ENCODE measurements at regions not wholly inside any gene's neighbourhood (a gene's known extent, or its start where the extent isn't known, plus 50 kb on each side); places are given as distances from the start of the nearest gene placed in this dataset.

- Histone ChIP-seq H3K36me3 (ENCODE audit: control insufficient read depth in 1 of 2, insufficient read depth in 2 of 2, low read depth in 1 of 2, low read length in 2 of 2) (no peaks in the 10 kb centered on the region), H2AFZ (ENCODE audit: low read depth, low read length) (no peak overlapping the region), H2AK5ac (ENCODE audit: low read length, severe bottlenecking) (no peak overlapping the region), H3K14ac (ENCODE audit: low read length in 2 of 2) (no peak overlapping the region), H3K27ac (ENCODE audit: low read length, poor library complexity, severe bottlenecking) (no peak overlapping the region), H4K91ac (ENCODE audit: low read length) (no peak overlapping the region), H2BK120ac (ENCODE audit: low read depth, low read length) (no peak overlapping the region), H3K4me1 (ENCODE audit: control insufficient read depth, insufficient read depth, low read depth, low read length) (peaks cover 5% of the 10 kb centered on the region), H2BK5ac (ENCODE audit: low read depth, low read length, poor library complexity, severe bottlenecking) (no peak overlapping the region), H2BK15ac (ENCODE audit: low read depth, poor library complexity, severe bottlenecking) (no peak overlapping the region), H4K8ac (ENCODE audit: low read length) (no peak overlapping the region), H3K23ac (ENCODE audit: low read length in 2 of 2) (no peak overlapping the region), H3K27me3 (ENCODE audit: control insufficient read depth in 1 of 2, insufficient read depth in 1 of 2, low read length in 2 of 2) (peaks cover 3 to 16% of the 10 kb centered on the region in 2 experiments), H3K18ac (ENCODE audit: low read depth in 1 of 2, low read length in 2 of 2) (no peak overlapping the region), H3K9me3 (ENCODE audit: control insufficient read depth, low read length) (no peaks in the 10 kb centered on the region), H3K9ac (ENCODE audit: low read length) (no peak overlapping the region), H3K79me1 (replicated peaks; ENCODE audit: low read length, poor library complexity, severe bottlenecking) (no peaks in the 10 kb centered on the region), H2BK12ac (ENCODE audit: low read length in 2 of 2) (no peak overlapping the region), H3K4ac (ENCODE audit: low read depth in 1 of 2, low read length in 2 of 2) (no peak overlapping the region), H3K4me2 (ENCODE audit: low read length, poor library complexity, severe bottlenecking) (no peak overlapping the region), H3K4me3 (ENCODE audit: insufficient read depth in 1 of 2, low read depth in 1 of 2, low read length in 2 of 2) (no peak overlapping the region)
- 87% methylated on average over 2 of the region's 2 CpGs for WGBS
- no peak for DNase-seq
These were observed 193.1 kb upstream of the IRX6 start for GRCh38 chr16:55130911-55131310.

- Histone ChIP-seq H3K23ac (ENCODE audit: low read length in 2 of 2) (no peak overlapping the region), H2AFZ (ENCODE audit: low read depth, low read length) (no peak overlapping the region), H3K4me2 (ENCODE audit: low read length, poor library complexity, severe bottlenecking) (no peak overlapping the region), H3K9ac (ENCODE audit: low read length) (no peak overlapping the region), H2BK12ac (ENCODE audit: low read length in 2 of 2) (no peak overlapping the region), H3K36me3 (ENCODE audit: control insufficient read depth in 1 of 2, insufficient read depth in 2 of 2, low read depth in 1 of 2, low read length in 2 of 2) (no peaks in the 10 kb centered on the region), H3K79me1 (replicated peaks; ENCODE audit: low read length, poor library complexity, severe bottlenecking) (no peaks in the 10 kb centered on the region), H3K27me3 (ENCODE audit: control insufficient read depth in 1 of 2, insufficient read depth in 1 of 2, low read length in 2 of 2) (peaks cover 3 to 25% of the 10 kb centered on the region in 2 experiments), H4K91ac (ENCODE audit: low read length) (no peak overlapping the region), H3K27ac (ENCODE audit: low read length, poor library complexity, severe bottlenecking) (no peak overlapping the region), H4K8ac (ENCODE audit: low read length) (no peak overlapping the region), H3K4ac (ENCODE audit: low read depth in 1 of 2, low read length in 2 of 2) (no peak overlapping the region), H3K4me3 (ENCODE audit: insufficient read depth in 1 of 2, low read depth in 1 of 2, low read length in 2 of 2) (no peak overlapping the region), H3K4me1 (ENCODE audit: control insufficient read depth, insufficient read depth, low read depth, low read length) (no peaks in the 10 kb centered on the region), H3K9me3 (ENCODE audit: control insufficient read depth, low read length) (no peaks in the 10 kb centered on the region), H2BK5ac (ENCODE audit: low read depth, low read length, poor library complexity, severe bottlenecking) (no peak overlapping the region), H2BK120ac (ENCODE audit: low read depth, low read length) (no peak overlapping the region), H2BK15ac (ENCODE audit: low read depth, poor library complexity, severe bottlenecking) (no peak overlapping the region), H2AK5ac (ENCODE audit: low read length, severe bottlenecking) (no peak overlapping the region), H3K18ac (ENCODE audit: low read depth in 1 of 2, low read length in 2 of 2) (no peak overlapping the region), H3K14ac (ENCODE audit: low read length in 2 of 2) (no peak overlapping the region)
- no peak for DNase-seq
- 21% methylated on average over 3 of the region's 3 CpGs for WGBS
These were observed 190.3 kb upstream of the IRX6 start for GRCh38 chr16:55133654-55134053.

DNA sequence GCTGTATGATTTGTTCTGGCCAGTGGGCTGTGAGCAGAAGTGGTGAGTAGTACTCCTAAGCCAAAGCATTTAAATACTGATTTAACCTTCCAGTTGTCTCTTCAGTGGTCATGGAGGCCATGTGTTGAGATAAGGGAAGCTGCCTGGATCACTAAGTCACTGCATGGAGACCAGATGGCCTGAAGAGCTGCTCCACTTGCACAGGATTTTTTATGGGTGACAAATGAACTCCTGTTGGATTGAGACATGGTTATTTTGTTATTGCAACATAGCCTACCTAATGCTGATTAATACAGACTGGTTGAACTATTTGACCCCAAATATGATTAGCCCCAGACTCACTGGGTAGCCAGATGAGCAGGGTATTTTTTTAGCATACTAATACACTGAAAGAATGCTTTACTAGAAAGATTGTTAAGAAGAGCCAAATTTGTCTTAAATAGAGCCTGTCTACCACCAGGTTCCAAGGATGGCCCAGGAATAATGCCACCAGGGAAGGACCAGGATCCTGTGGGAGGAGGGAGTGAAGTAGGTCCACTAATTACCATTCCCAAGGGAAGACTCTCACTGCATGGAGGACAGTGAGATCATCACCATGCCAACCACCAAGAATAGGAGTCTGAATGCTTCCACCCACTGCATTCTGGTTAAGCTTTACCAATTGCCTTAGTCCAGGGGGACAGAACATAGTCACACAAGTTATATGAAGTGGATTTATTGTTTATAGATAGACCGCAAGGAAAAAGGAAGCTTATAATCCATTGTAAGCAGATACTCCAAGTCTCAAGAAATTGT lies 187.4 kb upstream of the IRX6 start:
- DNase-seq = no peak
- 100% methylated on average over 1 of the region's 1 CpG for WGBS
- no peak overlapping the region for H4K8ac ChIP-seq (ENCODE audit: low read length)

GRCh38 chr16:55138298-55138697 lies 185.7 kb upstream of the IRX6 start:
- H4K8ac ChIP-seq (ENCODE audit: low read length) = no peak overlapping the region
- no peaks in the 10 kb centered on the region for H3K9me3 ChIP-seq (ENCODE audit: control insufficient read depth, low read length)
- H2BK5ac ChIP-seq (ENCODE audit: low read depth, low read length, poor library complexity, severe bottlenecking) = no peak overlapping the region
- no peak for DNase-seq
- 76% methylated on average over 3 of the region's 3 CpGs for WGBS
- no peak overlapping the region for H3K18ac ChIP-seq (ENCODE audit: low read depth in 1 of 2, low read length in 2 of 2)
- H3K9ac ChIP-seq (ENCODE audit: low read length) = no peak overlapping the region
- no peak overlapping the region for H3K14ac ChIP-seq (ENCODE audit: low read length in 2 of 2)
- H2AFZ ChIP-seq (ENCODE audit: low read depth, low read length) = no peak overlapping the region
- H3K4me3 ChIP-seq (ENCODE audit: insufficient read depth in 1 of 2, low read depth in 1 of 2, low read length in 2 of 2) = no peak overlapping the region
- H3K27me3 ChIP-seq (ENCODE audit: control insufficient read depth in 1 of 2, insufficient read depth in 1 of 2, low read length in 2 of 2) = peaks cover 10 to 38% of the 10 kb centered on the region in 2 experiments
- no peak overlapping the region for H3K27ac ChIP-seq (ENCODE audit: low read length, poor library complexity, severe bottlenecking)
- no peak overlapping the region for H2BK12ac ChIP-seq (ENCODE audit: low read length in 2 of 2)
- no peaks in the 10 kb centered on the region for H3K79me1 ChIP-seq (replicated peaks; ENCODE audit: low read length, poor library complexity, severe bottlenecking)
- no peak overlapping the region for H3K4ac ChIP-seq (ENCODE audit: low read depth in 1 of 2, low read length in 2 of 2)
- no peak overlapping the region for H2BK120ac ChIP-seq (ENCODE audit: low read depth, low read length)
- H3K23ac ChIP-seq (ENCODE audit: low read length in 2 of 2) = no peak overlapping the region
- H3K4me1 ChIP-seq (ENCODE audit: control insufficient read depth, insufficient read depth, low read depth, low read length) = no peaks in the 10 kb centered on the region
- no peak overlapping the region for H2BK15ac ChIP-seq (ENCODE audit: low read depth, poor library complexity, severe bottlenecking)
- H3K36me3 ChIP-seq (ENCODE audit: control insufficient read depth in 1 of 2, insufficient read depth in 2 of 2, low read depth in 1 of 2, low read length in 2 of 2) = no peaks in the 10 kb centered on the region
- H4K91ac ChIP-seq (ENCODE audit: low read length) = no peak overlapping the region
- no peak overlapping the region for H3K4me2 ChIP-seq (ENCODE audit: low read length, poor library complexity, severe bottlenecking)
- H2AK5ac ChIP-seq (ENCODE audit: low read length, severe bottlenecking) = no peak overlapping the region

More for the DNA sequence above, 187.4 kb upstream of the IRX6 start:
- Histone ChIP-seq H3K9me3 (ENCODE audit: control insufficient read depth, low read length) (no peaks in the 10 kb centered on the region), H3K79me1 (replicated peaks; ENCODE audit: low read length, poor library complexity, severe bottlenecking) (no peaks in the 10 kb centered on the region), H2AK5ac (ENCODE audit: low read length, severe bottlenecking) (no peak overlapping the region), H3K4me3 (ENCODE audit: insufficient read depth in 1 of 2, low read depth in 1 of 2, low read length in 2 of 2) (no peak overlapping the region), H3K27me3 (ENCODE audit: control insufficient read depth in 1 of 2, insufficient read depth in 1 of 2, low read length in 2 of 2) (peaks cover 10 to 37% of the 10 kb centered on the region in 2 experiments), H3K4me2 (ENCODE audit: low read length, poor library complexity, severe bottlenecking) (no peak overlapping the region), H2BK12ac (ENCODE audit: low read length in 2 of 2) (no peak overlapping the region), H2BK15ac (ENCODE audit: low read depth, poor library complexity, severe bottlenecking) (no peak overlapping the region), H3K9ac (ENCODE audit: low read length) (no peak overlapping the region), H3K14ac (ENCODE audit: low read length in 2 of 2) (no peak overlapping the region), H2AFZ (ENCODE audit: low read depth, low read length) (no peak overlapping the region), H3K4ac (ENCODE audit: low read depth in 1 of 2, low read length in 2 of 2) (no peak overlapping the region), H3K4me1 (ENCODE audit: control insufficient read depth, insufficient read depth, low read depth, low read length) (no peaks in the 10 kb centered on the region), H2BK120ac (ENCODE audit: low read depth, low read length) (no peak overlapping the region), H4K91ac (ENCODE audit: low read length) (no peak overlapping the region), H3K18ac (ENCODE audit: low read depth in 1 of 2, low read length in 2 of 2) (no peak overlapping the region), H3K23ac (ENCODE audit: low read length in 2 of 2) (no peak overlapping the region), H3K36me3 (ENCODE audit: control insufficient read depth in 1 of 2, insufficient read depth in 2 of 2, low read depth in 1 of 2, low read length in 2 of 2) (no peaks in the 10 kb centered on the region), H2BK5ac (ENCODE audit: low read depth, low read length, poor library complexity, severe bottlenecking) (no peak overlapping the region), H3K27ac (ENCODE audit: low read length, poor library complexity, severe bottlenecking) (no peak overlapping the region)
